Endodermal cell (in vitro differentiated cells): ENCODE measurements at regions not wholly inside any gene's neighbourhood (a gene's known extent, or its start where the extent isn't known, plus 50 kb on each side); places are given as distances from the start of the nearest gene placed in this dataset.

Experiments
- DNase-seq: peaks from one replicate; pipeline ENCODE4 v3.0.0-alpha.2; 2017
- H3K27ac ChIP-seq: 2 replicates; pipeline ENCODE4 v1.5.1; 2013; ENCODE audit warnings: mild to moderate bottlenecking, low read depth, low read length, moderate library complexity
- H3K27me3 ChIP-seq: 2 replicates; pipeline ENCODE4 v1.6.1; 2013; ENCODE audit warnings: mild to moderate bottlenecking, low read length, moderate library complexity; ENCODE audit not compliant: insufficient read depth, control insufficient read depth, poor library complexity, severe bottlenecking
- H3K36me3 ChIP-seq: 2 replicates; pipeline ENCODE4 v1.7.0; 2013; ENCODE audit warnings: mild to moderate bottlenecking, low read length, moderate library complexity; ENCODE audit not compliant: control insufficient read depth, insufficient read depth
- H3K4me1 ChIP-seq: one replicate; pipeline ENCODE4 v1.7.0; 2013; ENCODE audit warnings: low read length; ENCODE audit not compliant: control insufficient read depth, insufficient read depth
- H3K4me3 ChIP-seq: 2 replicates; pipeline ENCODE4 v1.5.1; 2013; ENCODE audit warnings: mild to moderate bottlenecking, low read length, moderate library complexity
- H3K9ac ChIP-seq: 2 replicates; pipeline ENCODE4 v1.6.1; 2013; ENCODE audit warnings: mild to moderate bottlenecking, low read length, moderate library complexity; ENCODE audit not compliant: poor library complexity, severe bottlenecking; ENCODE audit errors: extremely low read depth
- H3K9me3 ChIP-seq: 2 replicates; pipeline ENCODE4 v1.6.1; 2013; ENCODE audit warnings: mild to moderate bottlenecking, low read length, moderate library complexity; ENCODE audit not compliant: control insufficient read depth
- H3K27ac Mint-ChIP-seq: 2 replicates; pipeline ENCODE4 v1.8.0; 2020; ENCODE audit warnings: mixed read lengths
- H3K27me3 Mint-ChIP-seq: 2 replicates; pipeline ENCODE4 v1.8.0; 2021; ENCODE audit warnings: mild to moderate bottlenecking, mixed read lengths; ENCODE audit not compliant: insufficient read depth
- H3K36me3 Mint-ChIP-seq: 2 replicates; pipeline ENCODE4 v1.8.0; 2020; ENCODE audit warnings: low read depth, mixed read lengths
- H3K4me1 Mint-ChIP-seq: 2 replicates; pipeline ENCODE4 v1.8.0; 2020; ENCODE audit warnings: mixed read lengths
- H3K4me3 Mint-ChIP-seq: 2 replicates; pipeline ENCODE4 v1.8.0; 2020; ENCODE audit warnings: mild to moderate bottlenecking, moderate library complexity, mixed read lengths
- H3K9me3 Mint-ChIP-seq: 2 replicates; pipeline ENCODE4 v1.8.0; 2020; ENCODE audit warnings: mild to moderate bottlenecking, mixed read lengths
- WGBS, 2 experiments: methylation state at CpG; one replicate each; pipeline versions ENCODE4 v1.1.5 to v1.1.7; 2013; ENCODE audit warnings: missing lambda C conversion rate in 2 of 2, mixed read lengths in 1 of 2; ENCODE audit not compliant: insufficient coverage in 1 of 2, insufficient read length in 1 of 2; 5-methylcytosine and 5-hydroxymethylcytosine counted together
- TF ChIP-seq, protein P1 (sequence below): fragments of 200-600 bp; sonication (generic); conservative IDR thresholded peaks from 2 replicates; pipeline ENCODE4 v1.5.0; 2021; ENCODE audit warnings: antibody characterized with exemption, mild to moderate bottlenecking

DNA sequence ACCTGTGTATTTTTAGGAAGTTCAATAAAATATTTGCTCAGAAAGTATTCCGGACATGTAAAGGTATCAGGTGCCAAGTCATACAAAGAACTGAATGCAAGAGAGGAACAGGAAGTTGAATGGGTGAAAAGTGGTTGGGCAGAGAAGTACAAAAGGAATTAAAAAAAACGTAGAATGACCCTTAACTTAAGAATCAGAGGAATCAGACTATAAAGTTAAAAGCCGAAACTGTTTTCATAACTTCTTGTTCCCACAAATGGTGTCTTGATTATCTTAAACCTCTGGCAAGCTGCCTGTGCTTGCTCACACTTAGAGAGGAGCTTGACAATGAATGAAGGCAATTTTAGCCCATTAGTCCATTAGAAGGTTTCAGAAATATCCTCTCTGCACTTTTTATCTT lies 81.6 kb upstream of the HHIP start:
- H3K27me3 ChIP-seq = no peaks in the 10 kb centered on the region
- Mint-ChIP-seq H3K27ac (no peak overlapping the region), H3K4me1 (no peaks in the 10 kb centered on the region), H3K36me3 (no peaks in the 10 kb centered on the region), H3K9me3 (no peaks in the 10 kb centered on the region), H3K4me3 (no peak overlapping the region), H3K27me3 (no peaks in the 10 kb centered on the region)
- no peaks in the 10 kb centered on the region for H3K4me1 ChIP-seq
- 69 to 73% methylated on average over 3 of the region's 3 CpGs for WGBS, 2 experiments
- TF ChIP-seq, protein P1, sequence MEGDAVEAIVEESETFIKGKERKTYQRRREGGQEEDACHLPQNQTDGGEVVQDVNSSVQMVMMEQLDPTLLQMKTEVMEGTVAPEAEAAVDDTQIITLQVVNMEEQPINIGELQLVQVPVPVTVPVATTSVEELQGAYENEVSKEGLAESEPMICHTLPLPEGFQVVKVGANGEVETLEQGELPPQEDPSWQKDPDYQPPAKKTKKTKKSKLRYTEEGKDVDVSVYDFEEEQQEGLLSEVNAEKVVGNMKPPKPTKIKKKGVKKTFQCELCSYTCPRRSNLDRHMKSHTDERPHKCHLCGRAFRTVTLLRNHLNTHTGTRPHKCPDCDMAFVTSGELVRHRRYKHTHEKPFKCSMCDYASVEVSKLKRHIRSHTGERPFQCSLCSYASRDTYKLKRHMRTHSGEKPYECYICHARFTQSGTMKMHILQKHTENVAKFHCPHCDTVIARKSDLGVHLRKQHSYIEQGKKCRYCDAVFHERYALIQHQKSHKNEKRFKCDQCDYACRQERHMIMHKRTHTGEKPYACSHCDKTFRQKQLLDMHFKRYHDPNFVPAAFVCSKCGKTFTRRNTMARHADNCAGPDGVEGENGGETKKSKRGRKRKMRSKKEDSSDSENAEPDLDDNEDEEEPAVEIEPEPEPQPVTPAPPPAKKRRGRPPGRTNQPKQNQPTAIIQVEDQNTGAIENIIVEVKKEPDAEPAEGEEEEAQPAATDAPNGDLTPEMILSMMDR = no peak
- no peaks in the 10 kb centered on the region for H3K36me3 ChIP-seq
- H3K27ac ChIP-seq = no peak overlapping the region
- no peak for DNase-seq
- no peaks in the 10 kb centered on the region for H3K9me3 ChIP-seq
- H3K9ac ChIP-seq = no peak overlapping the region
- no peak overlapping the region for H3K4me3 ChIP-seq

GRCh38 chr4:144565527-144566195 lies 80.3 kb upstream of the HHIP start:
- Histone ChIP-seq H3K27ac (no peak overlapping the region), H3K4me3 (no peak overlapping the region), H3K9ac (no peak overlapping the region)

GRCh38 chr4:144572660-144573059 lies 73.3 kb upstream of the HHIP start:
- no peaks in the 10 kb centered on the region for H3K9me3 ChIP-seq
- no peak overlapping the region for H3K9ac ChIP-seq
- no peaks in the 10 kb centered on the region for H3K4me1 ChIP-seq
- Mint-ChIP-seq H3K9me3 (no peaks in the 10 kb centered on the region), H3K4me3 (no peak overlapping the region), H3K36me3 (no peaks in the 10 kb centered on the region), H3K27me3 (no peaks in the 10 kb centered on the region), H3K4me1 (peaks cover 22% of the 10 kb centered on the region), H3K27ac (no peak overlapping the region)
- 85 to 93% methylated on average over 2 to 7 of the region's 7 CpGs for WGBS, 2 experiments
- TF ChIP-seq, protein P1 = peak; percentile 77
- DNase-seq = peak; percentile 74
- no peaks in the 10 kb centered on the region for H3K27me3 ChIP-seq
- no peaks in the 10 kb centered on the region for H3K36me3 ChIP-seq
- H3K27ac ChIP-seq = no peak overlapping the region
- no peak overlapping the region for H3K4me3 ChIP-seq

More at GRCh38 chr4:144565527-144566195, 80.3 kb upstream of the HHIP start:
- Mint-ChIP-seq H3K36me3 (no peaks in the 10 kb centered on the region), H3K27me3 (no peaks in the 10 kb centered on the region), H3K4me3 (no peak overlapping the region), H3K4me1 (peaks cover 11% of the 10 kb centered on the region), H3K27ac (no peak overlapping the region), H3K9me3 (no peaks in the 10 kb centered on the region)
- DNase-seq = no peak
- TF ChIP-seq, protein P1 = no peak
- Histone ChIP-seq H3K9me3 (no peaks in the 10 kb centered on the region), H3K4me1 (no peaks in the 10 kb centered on the region), H3K36me3 (no peaks in the 10 kb centered on the region), H3K27me3 (no peaks in the 10 kb centered on the region)
- 89% methylated on average over 4 of the region's 4 CpGs; no CpG with 5 or more reads in 1 of the 2 experiments for WGBS, 2 experiments
